SK-N-SH (cell line): ENCODE measurements at regions not wholly inside any gene's neighbourhood (a gene's known extent, or its start where the extent isn't known, plus 50 kb on each side); places are given as distances from the start of the nearest gene placed in this dataset.

Experiments used
- CTCF ChIA-PET: fragments of 300-600, 350-600 bp; formaldehyde crosslinking; extraction: SDS; loops from one replicate; lab custom pipeline; 2021; lab: Yijun Ruan, JAX
- POLR2A ChIA-PET: fragments of 350-600 bp; sonication (Branson Sonifier 250); formaldehyde crosslinking; extraction: SDS; loops from one replicate; lab custom pipeline; 2020; ENCODE audit warnings: antibody characterized with exemption, inconsistent platforms; lab: Yijun Ruan, JAX
- DNase-seq: peaks from one replicate; pipeline ENCODE4 v3.0.0; 2012
- H2AFZ ChIP-seq: fragments of 200-600 bp; sonication (generic); 2 replicates; pipeline ENCODE4 v1.8.1; 2016; ENCODE audit warnings: antibody characterized with exemption, mild to moderate bottlenecking, low read depth
- H3F3A ChIP-seq: fragments of 200-600 bp; sonication (generic); replicated peaks from 2 replicates; pipeline ENCODE3; 2016; ENCODE audit warnings: antibody characterized with exemption, mild to moderate bottlenecking; ENCODE audit not compliant: insufficient read depth
- H3K27ac ChIP-seq, 2 experiments: fragments of 200-500 bp in 1 of 2; fragments of 200-600 bp in 1 of 2; sonication (Bioruptor generic) in 1 of 2; sonication (generic), shearing (Covaris generic) in 1 of 2; 2 replicates each; pipeline versions ENCODE4 v1.5.1 to v1.6.1; 2014 to 2016; ENCODE audit warnings: low read depth in 2 of 2, inconsistent platforms in 1 of 2, low read length in 1 of 2, mild to moderate bottlenecking in 1 of 2, mixed read lengths in 1 of 2
- H3K27me3 ChIP-seq: fragments of 200-600 bp; sonication (generic), shearing (Covaris generic); 2 replicates; pipeline ENCODE4 v1.6.1; 2016; ENCODE audit warnings: mixed run types; ENCODE audit not compliant: insufficient read depth
- H3K36me3 ChIP-seq, 2 experiments: fragments of 200-500 bp in 1 of 2; fragments of 200-600 bp in 1 of 2; sonication (Bioruptor generic) in 1 of 2; sonication (generic) in 1 of 2; replicated peaks in 1 of 2; 2 replicates each; pipeline versions ENCODE3 to v1.5.1; 2014 to 2016; ENCODE audit warnings: low read length in 1 of 2, mild to moderate bottlenecking in 1 of 2; ENCODE audit not compliant: insufficient read depth in 2 of 2, control insufficient read depth in 1 of 2
- H3K4me1 ChIP-seq, 2 experiments: fragments of 200-500 bp in 1 of 2; fragments of 200-600 bp in 1 of 2; sonication (Bioruptor generic) in 1 of 2; sonication (generic), shearing (Covaris generic) in 1 of 2; 2 replicates each; pipeline versions ENCODE4 v1.5.1 to v1.6.1; 2014 to 2016; ENCODE audit warnings: low read depth in 1 of 2, low read length in 1 of 2, mixed run types in 1 of 2; ENCODE audit not compliant: insufficient read depth in 2 of 2, control insufficient read depth in 1 of 2
- H3K4me2 ChIP-seq: fragments of 200-600 bp; sonication (generic), shearing (Covaris generic); 2 replicates; pipeline ENCODE4 v1.6.1; 2017; ENCODE audit warnings: mixed run types
- H3K4me3 ChIP-seq, 2 experiments: fragments of 200-500 bp in 1 of 2; fragments of 200-600 bp in 1 of 2; sonication (Bioruptor generic) in 1 of 2; sonication (generic), shearing (Covaris generic) in 1 of 2; 2 replicates each; pipeline versions ENCODE4 v1.5.1 to v1.8.1; 2014 to 2016; ENCODE audit warnings: low read depth in 2 of 2, inconsistent platforms in 1 of 2, low read length in 1 of 2, mild to moderate bottlenecking in 1 of 2, mixed read lengths in 1 of 2, moderate library complexity in 1 of 2
- H3K79me2 ChIP-seq: fragments of 200-600 bp; sonication (generic); 2 replicates; pipeline ENCODE4 v1.8.1; 2017; ENCODE audit warnings: mild to moderate bottlenecking; ENCODE audit not compliant: insufficient read depth
- H3K9ac ChIP-seq: fragments of 200-600 bp; sonication (generic); 2 replicates; pipeline ENCODE4 v1.6.1; 2017; ENCODE audit warnings: mixed run types
- H3K9me2 ChIP-seq: fragments of 200-600 bp; sonication (generic); 2 replicates; pipeline ENCODE4 v1.6.1; 2017; ENCODE audit warnings: mixed run types
- H3K9me3 ChIP-seq: fragments of 200-600 bp; sonication (generic); 2 replicates; pipeline ENCODE4 v1.6.1; 2017; ENCODE audit warnings: mixed run types, mild to moderate bottlenecking, moderate library complexity
- H4K20me1 ChIP-seq: fragments of 200-600 bp; sonication (generic); 2 replicates; pipeline ENCODE4 v1.6.1; 2017; ENCODE audit warnings: mild to moderate bottlenecking, mixed run types; ENCODE audit not compliant: insufficient read depth
- CHD2 ChIP-seq: fragments of 150-350 bp; IDR thresholded peaks from 2 replicates; pipeline ENCODE4 v1.6.1; 2018; ENCODE audit warnings: low read length; ENCODE audit not compliant: partially characterized antibody
- CTCF ChIP-seq: fragments of 200-600 bp; sonication (generic); IDR thresholded peaks from 2 replicates; pipeline ENCODE4 v1.6.1; 2017; ENCODE audit warnings: antibody characterized with exemption, mild to moderate bottlenecking, moderate library complexity
- EZH2phosphoT487 ChIP-seq: fragments of 200-600 bp; sonication (generic); IDR thresholded peaks from 2 replicates; pipeline ENCODE4 v1.6.1; 2017; ENCODE audit warnings: low read depth, mixed run types, mild to moderate bottlenecking, antibody characterized with exemption, moderate library complexity, borderline replicate concordance
- FOXM1 ChIP-seq: IDR thresholded peaks from 2 replicates; pipeline ENCODE4 v1.4.0; 2012; ENCODE audit warnings: low read depth, mild to moderate bottlenecking
- MAX ChIP-seq: IDR thresholded peaks from 2 replicates; pipeline ENCODE4 v1.4.0; 2012; ENCODE audit warnings: low read depth
- PBX3 ChIP-seq: IDR thresholded peaks from 2 replicates; pipeline ENCODE4; 2012
- POLR2AphosphoS5 ChIP-seq: IDR thresholded peaks from 2 replicates; pipeline ENCODE4 v1.6.1; 2012; ENCODE audit warnings: low read depth, low read length
- RFX5 ChIP-seq: IDR thresholded peaks from 2 replicates; pipeline ENCODE4 v1.6.1; 2012; ENCODE audit warnings: mild to moderate bottlenecking, improper control_type of control experiment, low read length
- SIN3A ChIP-seq: IDR thresholded peaks from 2 replicates; pipeline ENCODE4 v1.6.1; 2012; ENCODE audit warnings: low read depth, mild to moderate bottlenecking, low read length, moderate library complexity, borderline replicate concordance
- TCF12 ChIP-seq: IDR thresholded peaks from 2 replicates; pipeline ENCODE4 v1.4.0; 2012
- USF2 ChIP-seq: fragments of 150-350 bp; IDR thresholded peaks from 2 replicates; pipeline ENCODE4 v1.6.1; 2017; ENCODE audit warnings: antibody characterized with exemption, low read length, low read depth, borderline replicate concordance
- YY1 ChIP-seq: IDR thresholded peaks from 2 replicates; pipeline ENCODE4 v1.4.0; 2012; ENCODE audit warnings: low read depth, mild to moderate bottlenecking
- WGBS: methylation state at CpG from one replicate; pipeline ENCODE4 v1.1.6; 2017; ENCODE audit warnings: low lambda C conversion rate; 5-methylcytosine and 5-hydroxymethylcytosine counted together
- TF ChIP-seq, protein P1 (sequence below): IDR thresholded peaks from 2 replicates; pipeline ENCODE4 v1.4.0; 2012; ENCODE audit warnings: low read depth, borderline replicate concordance
- TF ChIP-seq, protein P2 (sequence below): IDR thresholded peaks from 2 replicates; pipeline ENCODE4 v1.6.1; 2012; ENCODE audit warnings: mild to moderate bottlenecking, low read depth, low read length, moderate library complexity

GRCh38 chrX:121504153-121504552 is 456.7 kb downstream of the GLUD2 start:
- Histone ChIP-seq H3K9me3 (no peaks in the 10 kb centered on the region), H3K9ac (no peak overlapping the region), H3K4me1 (no peaks in the 10 kb centered on the region), H3K36me3 (no peaks in the 10 kb centered on the region), H2AFZ (no peak overlapping the region), H3K79me2 (no peaks in the 10 kb centered on the region), H3F3A (no peaks in the 10 kb centered on the region), H3K9me2 (no peaks in the 10 kb centered on the region), H3K27ac (no peak overlapping the region), H3K27me3 (no peaks in the 10 kb centered on the region), H4K20me1 (no peaks in the 10 kb centered on the region), H3K4me3 (no peak overlapping the region), H3K4me2 (no peak overlapping the region)
- ChIA-PET POLR2A (no interaction called here), CTCF (no interaction called here)
- WGBS = 15% methylated on average over 6 of the region's 6 CpGs
- TF ChIP-seq FOXM1 (no peak), USF2 (no peak), EZH2phosphoT487 (no peak), CTCF (no peak), TCF12 (no peak), YY1 (no peak), CHD2 (no peak), MAX (no peak)
- DNase-seq = no peak

- CTCF ChIA-PET = no interaction called here
- TF ChIP-seq PBX3 = no peak
- no peak for TF ChIP-seq RFX5
- TF ChIP-seq, protein P1, sequence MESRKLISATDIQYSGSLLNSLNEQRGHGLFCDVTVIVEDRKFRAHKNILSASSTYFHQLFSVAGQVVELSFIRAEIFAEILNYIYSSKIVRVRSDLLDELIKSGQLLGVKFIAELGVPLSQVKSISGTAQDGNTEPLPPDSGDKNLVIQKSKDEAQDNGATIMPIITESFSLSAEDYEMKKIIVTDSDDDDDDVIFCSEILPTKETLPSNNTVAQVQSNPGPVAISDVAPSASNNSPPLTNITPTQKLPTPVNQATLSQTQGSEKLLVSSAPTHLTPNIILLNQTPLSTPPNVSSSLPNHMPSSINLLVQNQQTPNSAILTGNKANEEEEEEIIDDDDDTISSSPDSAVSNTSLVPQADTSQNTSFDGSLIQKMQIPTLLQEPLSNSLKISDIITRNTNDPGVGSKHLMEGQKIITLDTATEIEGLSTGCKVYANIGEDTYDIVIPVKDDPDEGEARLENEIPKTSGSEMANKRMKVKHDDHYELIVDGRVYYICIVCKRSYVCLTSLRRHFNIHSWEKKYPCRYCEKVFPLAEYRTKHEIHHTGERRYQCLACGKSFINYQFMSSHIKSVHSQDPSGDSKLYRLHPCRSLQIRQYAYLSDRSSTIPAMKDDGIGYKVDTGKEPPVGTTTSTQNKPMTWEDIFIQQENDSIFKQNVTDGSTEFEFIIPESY = no peak
- TF ChIP-seq SIN3A = no peak
- TF ChIP-seq TCF12 = no peak
- no peak for TF ChIP-seq FOXM1
- no peak for TF ChIP-seq MAX
- TF ChIP-seq, protein P2, sequence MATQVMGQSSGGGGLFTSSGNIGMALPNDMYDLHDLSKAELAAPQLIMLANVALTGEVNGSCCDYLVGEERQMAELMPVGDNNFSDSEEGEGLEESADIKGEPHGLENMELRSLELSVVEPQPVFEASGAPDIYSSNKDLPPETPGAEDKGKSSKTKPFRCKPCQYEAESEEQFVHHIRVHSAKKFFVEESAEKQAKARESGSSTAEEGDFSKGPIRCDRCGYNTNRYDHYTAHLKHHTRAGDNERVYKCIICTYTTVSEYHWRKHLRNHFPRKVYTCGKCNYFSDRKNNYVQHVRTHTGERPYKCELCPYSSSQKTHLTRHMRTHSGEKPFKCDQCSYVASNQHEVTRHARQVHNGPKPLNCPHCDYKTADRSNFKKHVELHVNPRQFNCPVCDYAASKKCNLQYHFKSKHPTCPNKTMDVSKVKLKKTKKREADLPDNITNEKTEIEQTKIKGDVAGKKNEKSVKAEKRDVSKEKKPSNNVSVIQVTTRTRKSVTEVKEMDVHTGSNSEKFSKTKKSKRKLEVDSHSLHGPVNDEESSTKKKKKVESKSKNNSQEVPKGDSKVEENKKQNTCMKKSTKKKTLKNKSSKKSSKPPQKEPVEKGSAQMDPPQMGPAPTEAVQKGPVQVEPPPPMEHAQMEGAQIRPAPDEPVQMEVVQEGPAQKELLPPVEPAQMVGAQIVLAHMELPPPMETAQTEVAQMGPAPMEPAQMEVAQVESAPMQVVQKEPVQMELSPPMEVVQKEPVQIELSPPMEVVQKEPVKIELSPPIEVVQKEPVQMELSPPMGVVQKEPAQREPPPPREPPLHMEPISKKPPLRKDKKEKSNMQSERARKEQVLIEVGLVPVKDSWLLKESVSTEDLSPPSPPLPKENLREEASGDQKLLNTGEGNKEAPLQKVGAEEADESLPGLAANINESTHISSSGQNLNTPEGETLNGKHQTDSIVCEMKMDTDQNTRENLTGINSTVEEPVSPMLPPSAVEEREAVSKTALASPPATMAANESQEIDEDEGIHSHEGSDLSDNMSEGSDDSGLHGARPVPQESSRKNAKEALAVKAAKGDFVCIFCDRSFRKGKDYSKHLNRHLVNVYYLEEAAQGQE = no peak
- TF ChIP-seq CTCF = no peak
- no peak for TF ChIP-seq POLR2AphosphoS5
- TF ChIP-seq CHD2 = no peak
These were observed 498.9 kb downstream of the GLUD2 start for GRCh38 chrX:121546317-121546716.

More at GRCh38 chrX:121546317-121546716, 498.9 kb downstream of the GLUD2 start:
- no peak overlapping the region for H3K9ac ChIP-seq
- H3K27ac ChIP-seq = no peak overlapping the region
- WGBS = 0% methylated on average over 1 of the region's 1 CpG
- H3K4me1 ChIP-seq = no peaks in the 10 kb centered on the region
- H2AFZ ChIP-seq = no peak overlapping the region
- H3F3A ChIP-seq = no peaks in the 10 kb centered on the region
- DNase-seq = no peak
- H3K36me3 ChIP-seq = no peaks in the 10 kb centered on the region
- no peaks in the 10 kb centered on the region for H3K9me2 ChIP-seq
- no peak overlapping the region for H3K4me2 ChIP-seq
- no peak overlapping the region for H3K4me3 ChIP-seq
- no peaks in the 10 kb centered on the region for H3K27me3 ChIP-seq
- no peaks in the 10 kb centered on the region for H4K20me1 ChIP-seq
- POLR2A ChIA-PET = no interaction called here
- H3K79me2 ChIP-seq = no peaks in the 10 kb centered on the region
- H3K9me3 ChIP-seq = no peaks in the 10 kb centered on the region
